GM12878 (cell line): ENCODE measurements at regions not wholly inside any gene's neighbourhood (a gene's known extent, or its start where the extent isn't known, plus 50 kb on each side); places are given as distances from the start of the nearest gene placed in this dataset.

Experiments used
- ATAC-seq: fragments of 200-7000 bp; cut with Tn5 transposase; 3 replicates; pipeline ENCODE4 v1.9.1; 2020; ENCODE audit warnings: mild to moderate bottlenecking, moderate library complexity
- BruUV-seq: library from RNA; stranded (reverse); fragments of 400-500 nt; replicated peaks from 2 replicates; lab custom pipeline; 2021; lab: Mats Ljungman, UMichigan
- CTCF ChIA-PET: fragments of 300-600 bp; sonication (Branson Sonifier 250); formaldehyde crosslinking; extraction: SDS; loops from one replicate; lab custom pipeline; 2021; ENCODE audit warnings: inconsistent platforms; lab: Yijun Ruan, JAX
- POLR2A ChIA-PET: fragments of 350-600 bp; formaldehyde crosslinking; extraction: SDS; loops from one replicate; lab custom pipeline; 2021; ENCODE audit warnings: inconsistent platforms; lab: Charles Lee
- RAD21 ChIA-PET: fragments of 300-600 bp; sonication (Branson Sonifier 250); formaldehyde crosslinking; loops from one replicate; lab custom pipeline; 2023; ENCODE audit warnings: antibody characterized with exemption; ENCODE audit not compliant: unreplicated experiment; lab: Charles Lee
- SMC1A ChIA-PET: fragments of 300-600 bp; sonication (Branson Sonifier 250); formaldehyde crosslinking; loops from one replicate; lab custom pipeline; 2023; ENCODE audit not compliant: unreplicated experiment, uncharacterized antibody; lab: Charles Lee
- DNase-seq: peaks from one replicate; pipeline ENCODE4 v3.0.0-alpha.2; 2011; ENCODE audit warnings: low read depth, low spot score
- FAIRE-seq: peaks from 3 replicates; lab custom pipeline; 2011; peaks lifted over from hg19 to GRCh38; lab: Jason Lieb, UNC
- H2AFZ ChIP-seq: 2 replicates; pipeline ENCODE4 v1.6.0; 2011; ENCODE audit warnings: low read depth, low read length, control low read depth; ENCODE audit not compliant: control insufficient read depth
- H3K27ac ChIP-seq: 2 replicates; pipeline ENCODE4 v1.5.1; 2011; ENCODE audit warnings: control low read depth; ENCODE audit not compliant: control insufficient read depth, insufficient read depth
- H3K27me3 ChIP-seq, 2 experiments: replicated peaks in 1 of 2; 2 replicates each; pipeline versions ENCODE4 v1.6.0 to v1.6.1; 2011; ENCODE audit warnings: low read length in 1 of 2; ENCODE audit not compliant: control insufficient read depth in 2 of 2, insufficient read depth in 2 of 2
- H3K36me3 ChIP-seq, 2 experiments: 2 replicates each; pipeline ENCODE4 v1.5.1; 2011; ENCODE audit warnings: low read length in 1 of 2; ENCODE audit not compliant: control insufficient read depth in 2 of 2, insufficient read depth in 2 of 2
- H3K4me1 ChIP-seq: 2 replicates; pipeline ENCODE4 v1.6.1; 2011; ENCODE audit warnings: mild to moderate bottlenecking, low read length, moderate library complexity, mixed read lengths; ENCODE audit not compliant: control insufficient read depth, insufficient read depth
- H3K4me2 ChIP-seq: 2 replicates; pipeline ENCODE4 v1.6.0; 2011; ENCODE audit warnings: control low read depth; ENCODE audit not compliant: control insufficient read depth, insufficient read depth
- H3K4me3 ChIP-seq: fragments of 200-600 bp; sonication (generic); 2 replicates; pipeline ENCODE4 v1.5.1; 2016
- H3K79me2 ChIP-seq: 2 replicates; pipeline ENCODE4 v1.6.0; 2011; ENCODE audit warnings: low read length; ENCODE audit not compliant: control insufficient read depth, insufficient read depth
- H3K9ac ChIP-seq: 2 replicates; pipeline ENCODE4 v1.8.0; 2011; ENCODE audit warnings: low read length, control low read depth, mixed read lengths; ENCODE audit not compliant: control insufficient read depth, insufficient read depth
- H3K9me3 ChIP-seq: replicated peaks from 3 replicates; pipeline ENCODE4 v1.5.1; 2011; ENCODE audit warnings: mild to moderate bottlenecking, low read length; ENCODE audit not compliant: control insufficient read depth, insufficient read depth
- H4K20me1 ChIP-seq: 2 replicates; pipeline ENCODE4 v1.6.0; 2011; ENCODE audit not compliant: control insufficient read depth, insufficient read depth
- CBFB ChIP-seq: IDR thresholded peaks from 2 replicates; pipeline ENCODE4 v1.6.1; 2016; ENCODE audit warnings: antibody characterized with exemption, low read depth
- CBX5 ChIP-seq: sonication (generic); IDR thresholded peaks from 2 replicates; pipeline ENCODE4 v1.6.1; 2016; ENCODE audit warnings: low read depth, moderate library complexity, mild to moderate bottlenecking, inconsistent platforms
- CEBPZ ChIP-seq: fragments of 150-350 bp; IDR thresholded peaks from 2 replicates; pipeline ENCODE4 v1.6.1; 2016; ENCODE audit warnings: low read depth, low read length
- CHD1 ChIP-seq: IDR thresholded peaks from 2 replicates; pipeline ENCODE4 v1.6.1; 2012; ENCODE audit warnings: low read depth, low read length, improper control_type of control experiment
- ETV6 ChIP-seq, 2 experiments: fragments of 450-650 bp in 1 of 2; IDR thresholded peaks in 1 of 2; conservative IDR thresholded peaks in 1 of 2; 2 replicates each; pipeline ENCODE4 v1.6.1; 2014; ENCODE audit warnings: antibody characterized with exemption in 1 of 2, borderline replicate concordance in 1 of 2, low read depth in 1 of 2, mild to moderate bottlenecking in 1 of 2, moderate library complexity in 1 of 2
- IRF4 ChIP-seq: IDR thresholded peaks from 2 replicates; pipeline ENCODE4 v1.6.1; 2011; ENCODE audit warnings: low read depth, low read length
- MTA2 ChIP-seq: fragments of 450-650 bp; IDR thresholded peaks from 2 replicates; pipeline ENCODE4 v1.6.1; 2016; ENCODE audit warnings: low read depth, mild to moderate bottlenecking, moderate library complexity
- NR2C1 ChIP-seq: fragments of 450-650 bp; IDR thresholded peaks from 2 replicates; pipeline ENCODE4 v1.6.1; 2017; ENCODE audit warnings: antibody characterized with exemption, mild to moderate bottlenecking, moderate library complexity
- PAX5 ChIP-seq: IDR thresholded peaks from 2 replicates; pipeline ENCODE4 v1.6.1; 2011; ENCODE audit warnings: low read depth, low read length, borderline replicate concordance
- RBBP5 ChIP-seq: fragments of 200-600 bp; sonication (generic); conservative IDR thresholded peaks from 2 replicates; pipeline ENCODE4 v1.6.1; 2016
- RFX5 ChIP-seq: IDR thresholded peaks from 2 replicates; pipeline ENCODE4 v1.6.1; 2011; ENCODE audit warnings: low read depth, low read length, improper control_type of control experiment
- SIN3A ChIP-seq: IDR thresholded peaks from 2 replicates; pipeline ENCODE4 v1.6.1; 2012; ENCODE audit warnings: low read depth, low read length, improper control_type of control experiment
- SPI1 ChIP-seq: IDR thresholded peaks from 2 replicates; pipeline ENCODE4 v1.6.1; 2011; ENCODE audit warnings: low read depth, mild to moderate bottlenecking, low read length, moderate library complexity, borderline replicate concordance; ENCODE audit not compliant: insufficient read depth
- TCF3 ChIP-seq: IDR thresholded peaks from 2 replicates; pipeline ENCODE4 v1.6.1; 2012; ENCODE audit warnings: low read depth, mild to moderate bottlenecking, low read length, borderline replicate concordance; ENCODE audit not compliant: insufficient read depth
- ZNF622 ChIP-seq: fragments of 450-650 bp; IDR thresholded peaks from 2 replicates; pipeline ENCODE4 v1.6.1; 2017; ENCODE audit warnings: mild to moderate bottlenecking, inconsistent platforms
- WGBS: methylation state at CpG from one replicate; pipeline ENCODE4 v1.1.6; 2016; ENCODE audit warnings: low lambda C conversion rate; ENCODE audit not compliant: insufficient replicate concordance, insufficient coverage; ENCODE audit errors: missing lambda C conversion rate; 5-methylcytosine and 5-hydroxymethylcytosine counted together
- in situ Hi-C: fragments of 300-500 bp; cut with MboI; formaldehyde crosslinking; loops from 9 replicates; pipeline ENCODE4 v1.14.3; 2018; ENCODE audit warnings: mixed read lengths
- intact Hi-C: fragments of 100-400 bp; cut with micrococcal nuclease; formaldehyde crosslinking; loops from one replicate; pipeline ENCODE4 v1.14.2; 2022; ENCODE audit not compliant: unreplicated experiment
- TF ChIP-seq, protein P1 (sequence below): IDR thresholded peaks from 2 replicates; pipeline ENCODE4 v1.6.1; 2012; ENCODE audit warnings: low read length, inconsistent platforms

DNA sequence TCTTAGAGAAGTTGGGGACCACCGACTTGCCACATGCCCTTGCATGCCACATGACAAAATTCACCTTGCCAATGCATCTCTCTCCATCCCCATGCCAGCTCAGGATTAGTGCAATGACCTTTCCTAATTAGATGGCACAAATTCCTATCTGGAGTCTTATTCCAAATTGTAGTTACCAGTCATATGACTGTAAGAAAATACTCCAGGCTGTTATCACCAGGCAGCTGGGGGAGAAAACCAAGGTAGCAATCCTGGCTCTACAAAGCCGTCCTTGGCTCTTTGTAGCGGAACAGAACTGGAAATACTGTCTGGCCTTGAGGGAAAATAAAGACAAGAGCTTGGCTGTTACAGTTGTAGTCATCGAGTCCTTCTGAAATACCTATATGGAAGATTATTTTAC, 208.5 kb upstream of the DIO2 start:
- ChIA-PET CTCF (no interaction called here), POLR2A (no interaction called here), RAD21 (no interaction called here), SMC1A (no interaction called here)
- no peak overlapping the region for H2AFZ ChIP-seq
- intact Hi-C loops (no loop called here), in situ Hi-C loops (no loop called here)
- no TSS peak for BruUV-seq
- no peak overlapping the region for H3K4me3 ChIP-seq
- no peaks in the 10 kb centered on the region for H3K79me2 ChIP-seq
- no peak overlapping the region for H3K27ac ChIP-seq
- TF ChIP-seq IRF4 (no peak), TCF3 (no peak)
- TF ChIP-seq, protein P1, sequence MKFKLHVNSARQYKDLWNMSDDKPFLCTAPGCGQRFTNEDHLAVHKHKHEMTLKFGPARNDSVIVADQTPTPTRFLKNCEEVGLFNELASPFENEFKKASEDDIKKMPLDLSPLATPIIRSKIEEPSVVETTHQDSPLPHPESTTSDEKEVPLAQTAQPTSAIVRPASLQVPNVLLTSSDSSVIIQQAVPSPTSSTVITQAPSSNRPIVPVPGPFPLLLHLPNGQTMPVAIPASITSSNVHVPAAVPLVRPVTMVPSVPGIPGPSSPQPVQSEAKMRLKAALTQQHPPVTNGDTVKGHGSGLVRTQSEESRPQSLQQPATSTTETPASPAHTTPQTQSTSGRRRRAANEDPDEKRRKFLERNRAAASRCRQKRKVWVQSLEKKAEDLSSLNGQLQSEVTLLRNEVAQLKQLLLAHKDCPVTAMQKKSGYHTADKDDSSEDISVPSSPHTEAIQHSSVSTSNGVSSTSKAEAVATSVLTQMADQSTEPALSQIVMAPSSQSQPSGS: no peak
- H3K9me3 ChIP-seq: no peaks in the 10 kb centered on the region
- H3K4me1 ChIP-seq: no peaks in the 10 kb centered on the region
- WGBS: 36% methylated on average over 4 of the region's 4 CpGs
- DNase-seq: no peak
- no peaks in the 10 kb centered on the region for H3K27me3 ChIP-seq
- no peak for FAIRE-seq
- no peaks in the 10 kb centered on the region for H3K36me3 ChIP-seq
- no peak overlapping the region for H3K9ac ChIP-seq
- H3K4me2 ChIP-seq: no peak overlapping the region
- ATAC-seq: no peak
- no peaks in the 10 kb centered on the region for H4K20me1 ChIP-seq

- Histone ChIP-seq H4K20me1 (no peaks in the 10 kb centered on the region), H3K4me1 (no peaks in the 10 kb centered on the region), H3K27ac (no peak overlapping the region), H3K9me3 (no peaks in the 10 kb centered on the region), H3K4me3 (no peak overlapping the region), H3K27me3 (no peaks in the 10 kb centered on the region), H3K79me2 (no peaks in the 10 kb centered on the region), H2AFZ (no peak overlapping the region), H3K4me2 (no peak overlapping the region), H3K36me3 (no peaks in the 10 kb centered on the region), H3K9ac (no peak overlapping the region)
- in situ Hi-C loops (no loop called here), intact Hi-C loops (no loop called here)
- no peak for FAIRE-seq
- BruUV-seq: no TSS peak
- no peak for DNase-seq
- 0% methylated on average over 2 of the region's 2 CpGs for WGBS
- ChIA-PET CTCF (no interaction called here), POLR2A (interaction anchor here (0.6 kb wide), 1 partner anchor 317 kb away, joined by 3 read pairs; no protein-coding TSS in a partner anchor), SMC1A (interaction anchor here (1.3 kb wide), 1 partner anchor 10 kb away, joined by 3 read pairs; no protein-coding TSS in a partner anchor), RAD21 (no interaction called here)
- TF ChIP-seq ETV6 (conservative IDR thresholded peaks at IDR 0.05 in 1 of 2, IDR thresholded peaks at IDR 0.05 in 1 of 2; ENCODE audit: borderline replicate concordance in 1 of 2, low read depth in 1 of 2) (no peak), MTA2 (no peak), CBX5 (no peak), CBFB (no peak), CHD1 (no peak), CEBPZ (no peak), ZNF622 (no peak), RFX5 (no peak), SIN3A (no peak), RBBP5 (no peak), SPI1 (no peak), PAX5 (no peak), NR2C1 (no peak)
- ATAC-seq: no peak
These were observed 208.0 kb upstream of the DIO2 start for GRCh38 chr14:80419345-80419744.
